BLaER1 (cell line): ENCODE measurements at regions not wholly inside any gene's neighbourhood (a gene's known extent, or its start where the extent isn't known, plus 50 kb on each side); places are given as distances from the start of the nearest gene placed in this dataset.

ENCODE experiments used
- H3K27ac ChIP-seq: shearing (Covaris generic); formaldehyde crosslinking; 2 replicates; pipeline ENCODE4 v1.8.1; 2022
- H3K27me3 ChIP-seq: shearing (Covaris generic); formaldehyde crosslinking; 2 replicates; pipeline ENCODE4 v1.8.1; 2022
- H3K36me3 ChIP-seq: shearing (Covaris generic); formaldehyde crosslinking; 2 replicates; pipeline ENCODE4 v1.8.1; 2022
- H3K4me1 ChIP-seq: shearing (Covaris generic); formaldehyde crosslinking; 2 replicates; pipeline ENCODE4 v1.8.1; 2022
- H3K4me2 ChIP-seq: shearing (Covaris generic); formaldehyde crosslinking; 2 replicates; pipeline ENCODE4 v1.8.1; 2022
- H3K4me3 ChIP-seq: shearing (Covaris generic); formaldehyde crosslinking; 2 replicates; pipeline ENCODE4 v1.8.1; 2022
- H3K9ac ChIP-seq: shearing (Covaris generic); formaldehyde crosslinking; 2 replicates; pipeline ENCODE4 v1.8.1; 2022
- H3K9me3 ChIP-seq: shearing (Covaris generic); formaldehyde crosslinking; 2 replicates; pipeline ENCODE4 v1.8.1; 2022
- H4K20me1 ChIP-seq: shearing (Covaris generic); formaldehyde crosslinking; 2 replicates; pipeline ENCODE4 v1.8.1; 2022
- Cebpa-rat ChIP-seq: shearing (Covaris generic); IDR thresholded peaks from 2 replicates; pipeline ENCODE4 v1.8.1; 2022

DNA sequence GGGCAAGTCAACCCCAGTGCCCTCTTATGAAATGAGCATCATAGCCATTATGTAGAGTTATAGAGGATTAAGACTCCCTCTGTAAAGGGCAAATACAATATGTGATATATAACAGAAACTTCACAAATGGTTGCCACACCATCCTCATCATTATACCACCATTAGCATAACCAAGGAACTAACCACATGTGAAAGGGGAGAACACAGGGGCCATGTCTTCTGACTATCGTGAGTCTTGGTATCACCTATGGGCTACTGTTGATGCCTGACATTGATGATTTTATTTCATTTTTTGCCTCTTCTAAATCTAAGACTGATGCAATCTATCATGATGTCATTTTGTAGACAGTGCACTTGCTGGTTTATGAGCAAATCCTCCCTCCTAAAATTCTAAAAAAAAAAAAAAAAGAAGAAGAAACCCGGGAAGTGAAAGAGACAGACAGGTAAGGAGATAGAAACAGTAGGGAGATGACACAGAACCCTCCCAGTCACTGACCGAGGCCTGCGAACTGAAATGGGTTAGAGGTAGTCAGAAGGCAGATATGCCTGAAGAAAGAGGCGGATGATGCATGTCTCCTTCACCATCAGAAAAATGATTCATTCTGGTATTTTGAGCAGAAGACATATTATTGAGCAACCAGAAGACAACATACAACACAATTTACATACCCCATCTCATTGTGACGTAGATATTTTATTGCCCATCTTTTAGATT, 266.0 kb downstream of the DMAC1 start:
- no peaks in the 10 kb centered on the region for H3K9me3 ChIP-seq
- H3K27ac ChIP-seq, result no peak overlapping the region
- H3K4me2 ChIP-seq, result no peak overlapping the region
- no peaks in the 10 kb centered on the region for H3K36me3 ChIP-seq
- H3K4me3 ChIP-seq, result no peak overlapping the region
- no peak overlapping the region for H3K9ac ChIP-seq
- no peaks in the 10 kb centered on the region for H3K27me3 ChIP-seq
- H3K4me1 ChIP-seq, result no peaks in the 10 kb centered on the region
- no peaks in the 10 kb centered on the region for H4K20me1 ChIP-seq
- no peak for TF ChIP-seq Cebpa-rat

DNA sequence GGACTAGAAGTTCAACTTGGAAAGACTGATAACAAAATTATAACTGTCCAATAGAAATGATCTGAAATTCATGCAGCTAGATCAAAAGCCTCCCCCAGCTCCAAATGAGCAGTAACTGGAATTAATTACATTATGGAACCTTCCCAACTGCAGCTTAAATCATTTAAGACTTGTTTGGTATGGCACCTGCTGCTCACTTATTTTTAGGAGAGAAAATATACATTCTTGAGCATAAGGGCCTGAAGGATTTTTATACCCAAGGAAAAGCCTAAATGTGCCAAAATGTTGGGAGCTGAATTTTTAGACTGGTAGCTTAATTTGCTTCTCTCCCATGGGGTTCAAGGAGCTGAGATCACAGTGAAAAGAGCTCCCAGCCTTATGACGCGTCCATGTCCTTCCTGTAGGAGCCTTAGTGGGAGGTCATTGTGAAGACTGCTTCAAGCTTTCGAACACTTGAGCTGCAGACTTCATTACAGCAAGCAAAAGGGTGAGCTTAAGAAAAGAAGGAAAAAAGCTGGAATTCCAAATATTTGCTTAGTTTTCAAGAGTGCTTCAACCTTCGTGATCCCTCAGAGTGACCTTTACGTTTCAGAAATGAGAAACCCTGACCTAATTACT, 276.0 kb downstream of the DMAC1 start:
- Histone ChIP-seq H3K36me3 (no peaks in the 10 kb centered on the region), H3K9me3 (no peaks in the 10 kb centered on the region), H4K20me1 (no peaks in the 10 kb centered on the region), H3K27ac (no peak overlapping the region), H3K9ac (no peak overlapping the region), H3K4me3 (no peak overlapping the region), H3K27me3 (no peaks in the 10 kb centered on the region), H3K4me2 (no peak overlapping the region), H3K4me1 (no peaks in the 10 kb centered on the region)
- TF ChIP-seq Cebpa-rat, result no peak

DNA sequence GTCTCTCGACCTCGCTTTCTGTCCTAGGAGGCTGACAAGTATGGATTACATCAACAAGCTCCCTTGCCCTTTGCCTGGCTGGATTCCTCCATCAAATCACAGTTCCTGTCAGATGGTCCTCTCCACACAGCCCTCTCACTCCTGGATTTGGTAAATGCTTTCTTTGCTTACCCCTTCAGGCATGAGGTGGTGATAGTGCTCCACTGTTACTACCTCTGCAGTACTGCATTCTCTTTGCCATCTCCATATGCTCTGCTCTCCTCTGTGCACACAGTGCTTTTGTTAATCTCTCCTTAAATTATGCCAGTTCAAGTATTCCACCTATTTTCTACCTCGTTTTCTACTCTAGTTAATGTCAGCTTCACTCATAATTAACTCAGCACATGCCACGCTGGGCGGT, 279.2 kb downstream of the DMAC1 start:
- no peak overlapping the region for H3K4me3 ChIP-seq
- no peaks in the 10 kb centered on the region for H3K27me3 ChIP-seq
- no peak overlapping the region for H3K9ac ChIP-seq
- no peaks in the 10 kb centered on the region for H3K9me3 ChIP-seq
- no peaks in the 10 kb centered on the region for H4K20me1 ChIP-seq
- H3K4me1 ChIP-seq, result no peaks in the 10 kb centered on the region
- no peak overlapping the region for H3K27ac ChIP-seq
- H3K4me2 ChIP-seq, result no peak overlapping the region
- no peak for TF ChIP-seq Cebpa-rat
- no peaks in the 10 kb centered on the region for H3K36me3 ChIP-seq

DNA sequence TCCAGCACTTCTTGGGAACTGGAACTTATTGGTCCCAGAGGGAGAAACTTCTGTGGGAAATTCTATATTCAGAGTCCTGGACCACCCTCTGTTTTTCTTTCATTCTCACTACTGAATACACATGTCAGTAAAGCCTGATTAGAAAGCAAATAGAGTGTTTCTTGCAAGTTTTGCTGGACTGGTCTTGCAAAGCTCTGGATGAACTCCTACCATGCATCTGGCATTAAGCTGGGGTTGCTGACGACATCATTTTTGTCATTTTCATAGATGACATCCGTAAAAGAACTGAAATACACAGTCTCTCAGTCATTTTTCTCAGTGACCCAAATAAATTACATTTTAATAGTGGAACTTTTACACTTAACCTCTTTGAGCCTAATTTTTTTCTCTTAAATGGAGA, 283.2 kb downstream of the DMAC1 start:
- H3K4me3 ChIP-seq, result no peak overlapping the region
- H3K27me3 ChIP-seq, result no peaks in the 10 kb centered on the region
- no peaks in the 10 kb centered on the region for H3K9me3 ChIP-seq
- no peaks in the 10 kb centered on the region for H3K4me1 ChIP-seq
- H3K9ac ChIP-seq, result no peak overlapping the region
- H3K36me3 ChIP-seq, result no peaks in the 10 kb centered on the region
- no peak overlapping the region for H3K27ac ChIP-seq
- H4K20me1 ChIP-seq, result no peaks in the 10 kb centered on the region
- H3K4me2 ChIP-seq, result no peak overlapping the region
- no peak for TF ChIP-seq Cebpa-rat

DNA sequence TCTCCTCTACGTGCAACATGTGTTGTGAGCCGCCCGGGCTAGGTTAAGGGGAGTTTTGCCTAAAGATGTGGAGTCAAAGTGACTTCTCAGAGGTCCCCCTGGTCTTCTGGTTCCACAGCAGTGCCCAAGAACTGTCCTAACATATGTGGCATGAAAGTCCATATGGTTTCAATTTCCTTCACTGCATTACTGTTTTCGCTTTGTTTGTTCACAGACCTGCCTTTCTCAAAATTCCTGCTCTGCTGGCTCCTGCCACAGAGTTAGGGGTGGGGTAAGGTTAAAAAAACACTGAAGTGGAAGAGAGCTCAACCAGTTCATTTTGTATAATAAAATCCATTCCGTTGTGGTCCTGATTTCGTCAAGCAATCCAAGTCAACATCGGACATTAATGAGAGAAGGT, 289.4 kb downstream of the DMAC1 start:
- H4K20me1 ChIP-seq, result no peaks in the 10 kb centered on the region
- H3K9ac ChIP-seq, result no peak overlapping the region
- no peak overlapping the region for H3K4me2 ChIP-seq
- H3K4me1 ChIP-seq, result no peaks in the 10 kb centered on the region
- no peaks in the 10 kb centered on the region for H3K36me3 ChIP-seq
- H3K27ac ChIP-seq, result no peak overlapping the region
- H3K9me3 ChIP-seq, result no peaks in the 10 kb centered on the region
- no peak overlapping the region for H3K4me3 ChIP-seq
- no peaks in the 10 kb centered on the region for H3K27me3 ChIP-seq
- TF ChIP-seq Cebpa-rat, result no peak

DNA sequence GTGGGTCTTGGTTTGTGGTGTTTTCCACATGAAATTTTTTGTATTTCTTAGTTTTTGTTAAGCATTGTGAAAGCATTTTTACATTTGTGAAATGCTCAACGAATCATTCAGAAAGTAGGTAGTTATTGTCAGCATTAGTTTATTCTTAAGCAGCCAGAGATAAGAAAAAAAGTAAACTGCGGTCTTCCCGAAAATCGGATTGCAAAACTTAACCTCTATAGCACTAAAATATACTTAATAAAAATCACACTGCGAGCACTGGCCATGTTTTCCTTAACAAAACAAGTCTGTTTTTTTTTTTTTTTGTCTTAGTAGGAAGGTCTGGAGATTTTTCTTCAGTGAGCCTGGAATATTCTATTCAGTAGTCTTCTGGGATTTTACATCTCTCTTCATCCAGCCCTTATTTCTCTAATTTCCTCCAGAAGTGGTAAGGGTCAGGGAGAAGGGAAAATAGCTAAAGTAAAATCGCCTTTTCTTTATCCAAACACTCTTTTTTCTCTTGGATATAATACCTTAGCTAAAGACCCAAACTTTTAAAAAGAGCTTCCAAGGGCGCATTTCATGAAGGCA, 289.9 kb downstream of the DMAC1 start:
- H3K4me3 ChIP-seq, result no peak overlapping the region
- H3K4me2 ChIP-seq, result no peak overlapping the region
- no peak overlapping the region for H3K27ac ChIP-seq
- H3K4me1 ChIP-seq, result no peaks in the 10 kb centered on the region
- no peak for TF ChIP-seq Cebpa-rat
- no peaks in the 10 kb centered on the region for H3K27me3 ChIP-seq
- no peaks in the 10 kb centered on the region for H4K20me1 ChIP-seq
- H3K36me3 ChIP-seq, result no peaks in the 10 kb centered on the region
- H3K9me3 ChIP-seq, result no peaks in the 10 kb centered on the region
- no peak overlapping the region for H3K9ac ChIP-seq

DNA sequence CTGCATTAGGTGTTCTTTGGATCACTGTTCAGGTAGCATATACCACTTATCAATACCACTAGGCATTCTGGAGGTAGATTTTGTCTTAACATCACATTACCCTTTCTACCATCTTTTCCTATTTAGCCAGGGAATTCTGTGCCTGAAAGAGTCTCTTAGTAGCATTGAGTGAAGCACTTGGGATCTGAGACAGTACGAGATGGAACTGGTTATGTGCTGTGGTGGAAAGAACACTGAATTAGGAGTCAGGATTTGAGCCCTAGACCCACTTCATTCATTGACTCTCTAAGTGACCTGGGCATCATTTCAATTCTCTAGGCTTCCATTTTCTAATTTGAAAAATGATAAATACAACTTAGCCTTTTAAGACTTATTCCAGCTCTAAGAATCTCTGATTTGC, 291.1 kb downstream of the DMAC1 start:
- Histone ChIP-seq H4K20me1 (no peaks in the 10 kb centered on the region), H3K9me3 (no peaks in the 10 kb centered on the region), H3K27me3 (no peaks in the 10 kb centered on the region), H3K4me2 (no peak overlapping the region), H3K27ac (no peak overlapping the region), H3K4me1 (no peaks in the 10 kb centered on the region), H3K36me3 (no peaks in the 10 kb centered on the region), H3K9ac (no peak overlapping the region), H3K4me3 (no peak overlapping the region)
- TF ChIP-seq Cebpa-rat, result no peak

DNA sequence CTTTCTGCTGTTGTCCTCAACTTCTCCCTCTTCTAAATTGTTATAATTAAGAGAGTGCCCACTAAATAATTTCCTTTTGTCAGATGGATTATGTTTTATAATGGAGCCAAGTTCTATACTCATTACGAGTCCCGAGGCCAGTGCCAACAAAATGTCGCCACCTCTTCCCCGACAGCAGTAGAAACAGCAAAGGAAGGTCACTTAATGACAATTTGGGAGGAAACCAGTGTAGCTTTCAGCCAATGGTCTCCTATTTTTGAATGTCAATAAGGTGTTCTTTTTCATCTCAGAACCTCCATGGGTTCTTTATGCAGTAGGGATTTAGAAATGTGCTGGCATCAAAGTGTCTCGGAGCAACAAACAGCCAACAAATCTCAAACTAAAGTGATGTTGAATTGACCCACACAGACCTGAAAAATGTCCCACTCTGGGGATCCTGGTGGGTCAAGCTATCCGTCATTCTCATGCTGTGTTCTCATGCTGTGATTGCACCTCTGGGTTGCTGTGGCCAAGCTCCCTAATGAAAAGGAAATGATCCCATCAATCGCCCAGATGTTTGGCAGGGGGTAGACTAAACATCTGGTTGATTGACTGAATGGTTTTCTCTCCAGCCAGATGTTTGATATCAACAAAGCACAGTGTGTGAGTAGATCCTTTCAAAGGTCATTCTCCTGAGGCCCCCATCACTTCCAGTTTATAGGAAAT, 291.9 kb downstream of the DMAC1 start:
- H3K36me3 ChIP-seq, result no peaks in the 10 kb centered on the region
- no peaks in the 10 kb centered on the region for H3K9me3 ChIP-seq
- H3K4me1 ChIP-seq, result no peaks in the 10 kb centered on the region
- TF ChIP-seq Cebpa-rat, result no peak
- H3K9ac ChIP-seq, result no peak overlapping the region
- H3K27ac ChIP-seq, result no peak overlapping the region
- H3K4me2 ChIP-seq, result no peak overlapping the region
- H3K27me3 ChIP-seq, result no peaks in the 10 kb centered on the region
- H3K4me3 ChIP-seq, result no peak overlapping the region
- no peaks in the 10 kb centered on the region for H4K20me1 ChIP-seq

DNA sequence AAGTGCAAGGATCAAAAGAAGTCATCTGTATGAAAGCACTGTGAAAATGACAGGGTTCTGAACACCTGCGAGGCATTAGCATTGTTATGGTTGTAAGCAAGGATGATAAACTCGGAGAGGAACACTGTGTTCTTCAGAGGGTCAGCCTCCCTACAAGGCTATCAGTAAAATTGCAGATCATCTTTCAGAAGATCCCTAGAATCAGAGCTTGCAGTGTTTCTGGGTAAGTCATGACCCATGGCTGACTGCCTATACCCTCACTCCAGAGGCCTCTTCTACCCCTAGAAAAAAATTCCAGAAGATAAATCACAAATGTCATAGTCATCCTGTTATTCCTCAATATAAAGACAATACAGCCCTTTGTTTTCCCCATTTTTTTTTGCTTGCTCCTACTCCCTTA, 292.6 kb downstream of the DMAC1 start:
- Histone ChIP-seq H3K4me2 (no peak overlapping the region), H3K9ac (no peak overlapping the region), H4K20me1 (no peaks in the 10 kb centered on the region), H3K27ac (no peak overlapping the region), H3K36me3 (no peaks in the 10 kb centered on the region), H3K4me1 (no peaks in the 10 kb centered on the region), H3K27me3 (no peaks in the 10 kb centered on the region), H3K9me3 (no peaks in the 10 kb centered on the region), H3K4me3 (no peak overlapping the region)
- TF ChIP-seq Cebpa-rat, result no peak

DNA sequence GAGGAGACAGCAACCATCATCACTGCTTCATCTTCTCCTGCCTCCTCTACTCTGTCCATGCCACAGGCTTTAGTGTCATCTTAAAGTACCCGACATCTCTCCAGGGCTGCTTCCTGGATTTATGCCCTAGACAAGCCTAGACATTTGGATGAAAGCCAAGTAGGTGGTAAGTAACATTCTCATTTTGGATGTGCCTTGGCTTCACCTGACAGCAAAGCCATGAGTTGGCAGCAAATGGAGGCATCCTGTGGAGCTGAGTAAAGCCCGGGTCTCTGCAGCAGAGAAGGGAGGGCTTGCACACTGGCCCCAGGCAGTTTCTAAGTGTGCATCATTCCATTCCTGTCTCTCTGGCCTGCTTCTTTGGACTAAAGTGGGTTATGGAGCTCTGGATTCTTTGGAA, 299.1 kb downstream of the DMAC1 start:
- Histone ChIP-seq H3K9ac (no peak overlapping the region), H4K20me1 (no peaks in the 10 kb centered on the region), H3K4me3 (no peak overlapping the region), H3K36me3 (no peaks in the 10 kb centered on the region), H3K4me1 (no peaks in the 10 kb centered on the region), H3K4me2 (no peak overlapping the region), H3K9me3 (no peaks in the 10 kb centered on the region), H3K27ac (no peak overlapping the region), H3K27me3 (no peaks in the 10 kb centered on the region)
- no peak for TF ChIP-seq Cebpa-rat
